ENCODE measurements at regions not wholly inside any gene's neighbourhood (a gene's known extent, or its start where the extent isn't known, plus 50 kb on each side); places are given as distances from the start of the nearest gene placed in this dataset.

GRCh38 chr2:12539336-12539735 is 177.4 kb upstream of the TRIB2 start:
- no peak overlapping the region for H3K4me2 ChIP-seq (ENCODE audit: low read length)
- ChIA-PET POLR2A (no interaction called here), CTCF (no interaction called here), RAD21 (ENCODE audit: low non-redundant PET in 1 of 2, low total read pairs in 2 of 2, uncharacterized antibody in 2 of 2, unreplicated experiment in 2 of 2) (no interaction called here)
- no peaks in the 10 kb centered on the region for H4K20me1 ChIP-seq (ENCODE audit: insufficient read depth)
- no TSS peak for BruUV-seq (replicated peaks)
- no peaks in the 10 kb centered on the region for H3K27me3 ChIP-seq (ENCODE audit: insufficient read depth, low read length)
- intact Hi-C loops (cut with micrococcal nuclease), result no loop called here
- H3K9me2 ChIP-seq (ENCODE audit: insufficient read depth), result no peaks in the 10 kb centered on the region
- no peak overlapping the region for H3K27ac ChIP-seq (ENCODE audit: low read depth, low read length)
- H3K4me1 ChIP-seq (ENCODE audit: control insufficient read depth in 1 of 2, insufficient read depth in 2 of 2, low read length in 2 of 2), result peaks cover 2 to 9% of the 10 kb centered on the region in 2 experiments; a peak in 1 of 4 replicates
- TF ChIP-seq REST (IDR thresholded peaks at IDR 0.05; ENCODE audit: low read depth) (no peak), POLR2A (IDR thresholded peaks at IDR 0.05; ENCODE audit: borderline replicate concordance, extremely low read depth, insufficient read depth, insufficient read length) (no peak), YY1 (IDR thresholded peaks at IDR 0.05; ENCODE audit: extremely low read depth, insufficient replicate concordance, low read depth, low read length) (no peak), EZH2phosphoT487 (IDR thresholded peaks at IDR 0.05; ENCODE audit: borderline replicate concordance) (no peak)
- ATAC-seq (no peak), DNase-seq (ENCODE audit: low read depth, low spot score) (no peak)
- H3K9me3 ChIP-seq (ENCODE audit: control insufficient read depth in 1 of 2, insufficient read depth in 1 of 2, low read depth in 1 of 2, low read length in 2 of 2), result no peaks in the 10 kb centered on the region
- no peak overlapping the region for H2AFZ ChIP-seq (ENCODE audit: low read depth, low read length, poor library complexity, severe bottlenecking)
- H3K79me2 ChIP-seq (ENCODE audit: insufficient read depth, low read length), result no peaks in the 10 kb centered on the region
- no peaks in the 10 kb centered on the region for H3K36me3 ChIP-seq (ENCODE audit: control insufficient read depth in 1 of 2, insufficient read depth in 2 of 2, low read length in 2 of 2)
- no peak overlapping the region for H3K9ac ChIP-seq (ENCODE audit: low read length)
- H3K4me3 ChIP-seq (replicated peaks in 1 of 2; ENCODE audit: low read depth in 1 of 2, low read length in 2 of 2), result no peak overlapping the region

- ATAC-seq, result no peak
- RAD21 ChIA-PET (ENCODE audit: low non-redundant PET in 1 of 2, low total read pairs in 2 of 2, uncharacterized antibody in 2 of 2, unreplicated experiment in 2 of 2), result no interaction called here
Measured at GRCh38 chr2:12539776-12540562, 176.8 kb upstream of the TRIB2 start.

More at GRCh38 chr2:12539776-12540562, 176.8 kb upstream of the TRIB2 start:
- Histone ChIP-seq H3K4me1 (ENCODE audit: control insufficient read depth in 1 of 2, insufficient read depth in 2 of 2, low read length in 2 of 2) (peaks cover 0 to 2% of the 10 kb centered on the region in 2 experiments; a peak in 1 of 4 replicates), H3K36me3 (ENCODE audit: control insufficient read depth in 1 of 2, insufficient read depth in 2 of 2, low read length in 2 of 2) (no peaks in the 10 kb centered on the region), H3K4me2 (ENCODE audit: low read length) (no peak overlapping the region), H3K27me3 (ENCODE audit: insufficient read depth, low read length) (no peaks in the 10 kb centered on the region), H3K27ac (ENCODE audit: low read depth, low read length) (no peak overlapping the region), H2AFZ (ENCODE audit: low read depth, low read length, poor library complexity, severe bottlenecking) (no peak overlapping the region), H3K9ac (ENCODE audit: low read length) (no peak overlapping the region), H3K4me3 (replicated peaks in 1 of 2; ENCODE audit: low read depth in 1 of 2, low read length in 2 of 2) (no peak overlapping the region), H3K79me2 (ENCODE audit: insufficient read depth, low read length) (no peaks in the 10 kb centered on the region), H3K9me2 (ENCODE audit: insufficient read depth) (no peaks in the 10 kb centered on the region), H4K20me1 (ENCODE audit: insufficient read depth) (no peaks in the 10 kb centered on the region), H3K9me3 (ENCODE audit: control insufficient read depth in 1 of 2, insufficient read depth in 1 of 2, low read depth in 1 of 2, low read length in 2 of 2) (no peaks in the 10 kb centered on the region)
- BruUV-seq (replicated peaks), result no TSS peak
- ChIA-PET POLR2A (no interaction called here), CTCF (no interaction called here)
- no peak for TF ChIP-seq YY1 (IDR thresholded peaks at IDR 0.05; ENCODE audit: extremely low read depth, insufficient replicate concordance, low read depth, low read length)
- DNase-seq (ENCODE audit: low read depth, low spot score), result no peak
- intact Hi-C loops (cut with micrococcal nuclease), result no loop called here
